ENCODE measurements at regions not wholly inside any gene's neighbourhood (a gene's known extent, or its start where the extent isn't known, plus 50 kb on each side); places are given as distances from the start of the nearest gene placed in this dataset.

DNA sequence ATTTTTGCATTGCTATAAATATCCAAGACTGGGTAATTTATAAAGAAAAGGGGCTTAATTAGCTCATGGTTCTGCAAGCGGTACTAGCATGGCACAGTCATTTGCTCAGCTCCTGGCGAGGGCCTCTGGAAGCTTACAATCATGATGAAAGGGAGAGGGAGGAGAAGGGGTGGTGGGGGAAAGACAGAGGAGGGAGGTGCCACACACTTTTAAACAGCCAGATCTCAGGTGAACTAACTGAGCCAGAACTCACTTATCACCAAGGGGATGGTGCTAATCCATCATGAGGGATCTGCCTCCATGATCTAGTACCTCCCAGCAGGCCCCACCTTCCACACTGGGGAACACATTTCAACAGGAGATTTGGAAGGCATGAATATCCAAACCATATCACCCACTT, 476.3 kb downstream of the PCNX1 start:
- H3K4me3 ChIP-seq = no peak overlapping the region
- DNase-seq (no peak), ATAC-seq (ENCODE audit: insufficient read depth, low FRiP score) (no peak)
- H3K27ac ChIP-seq (ENCODE audit: low read depth in 1 of 2, low read length in 1 of 2) = no peak overlapping the region
- H3K27me3 ChIP-seq (ENCODE audit: control insufficient read depth in 3 of 3, insufficient read depth in 3 of 3, low read length in 2 of 3) = no peaks in the 10 kb centered on the region
- no peaks in the 10 kb centered on the region for H3K9me3 ChIP-seq (ENCODE audit: control insufficient read depth in 4 of 4, insufficient read depth in 3 of 4, low read length in 3 of 4)
- H3K4me1 ChIP-seq (ENCODE audit: control insufficient read depth in 5 of 5, insufficient read depth in 5 of 5, low read length in 5 of 5) = peaks cover 0 to 9% (median 2%) of the 10 kb centered on the region in 5 donors
- WGBS, 2 donors = 94 to 97% methylated on average over 2 of the region's 2 CpGs
- no peaks in the 10 kb centered on the region for H3K36me3 ChIP-seq (ENCODE audit: control insufficient read depth in 4 of 4, insufficient read depth in 4 of 4, low read length in 4 of 4)
- TF ChIP-seq, protein P1, sequence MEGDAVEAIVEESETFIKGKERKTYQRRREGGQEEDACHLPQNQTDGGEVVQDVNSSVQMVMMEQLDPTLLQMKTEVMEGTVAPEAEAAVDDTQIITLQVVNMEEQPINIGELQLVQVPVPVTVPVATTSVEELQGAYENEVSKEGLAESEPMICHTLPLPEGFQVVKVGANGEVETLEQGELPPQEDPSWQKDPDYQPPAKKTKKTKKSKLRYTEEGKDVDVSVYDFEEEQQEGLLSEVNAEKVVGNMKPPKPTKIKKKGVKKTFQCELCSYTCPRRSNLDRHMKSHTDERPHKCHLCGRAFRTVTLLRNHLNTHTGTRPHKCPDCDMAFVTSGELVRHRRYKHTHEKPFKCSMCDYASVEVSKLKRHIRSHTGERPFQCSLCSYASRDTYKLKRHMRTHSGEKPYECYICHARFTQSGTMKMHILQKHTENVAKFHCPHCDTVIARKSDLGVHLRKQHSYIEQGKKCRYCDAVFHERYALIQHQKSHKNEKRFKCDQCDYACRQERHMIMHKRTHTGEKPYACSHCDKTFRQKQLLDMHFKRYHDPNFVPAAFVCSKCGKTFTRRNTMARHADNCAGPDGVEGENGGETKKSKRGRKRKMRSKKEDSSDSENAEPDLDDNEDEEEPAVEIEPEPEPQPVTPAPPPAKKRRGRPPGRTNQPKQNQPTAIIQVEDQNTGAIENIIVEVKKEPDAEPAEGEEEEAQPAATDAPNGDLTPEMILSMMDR (IDR thresholded peaks at IDR 0.05; ENCODE audit: control extremely low read depth, extremely low read depth) = no peak
- no peak overlapping the region for H3K9ac ChIP-seq (ENCODE audit: insufficient read depth in 1 of 2, low read length in 2 of 2)

DNA sequence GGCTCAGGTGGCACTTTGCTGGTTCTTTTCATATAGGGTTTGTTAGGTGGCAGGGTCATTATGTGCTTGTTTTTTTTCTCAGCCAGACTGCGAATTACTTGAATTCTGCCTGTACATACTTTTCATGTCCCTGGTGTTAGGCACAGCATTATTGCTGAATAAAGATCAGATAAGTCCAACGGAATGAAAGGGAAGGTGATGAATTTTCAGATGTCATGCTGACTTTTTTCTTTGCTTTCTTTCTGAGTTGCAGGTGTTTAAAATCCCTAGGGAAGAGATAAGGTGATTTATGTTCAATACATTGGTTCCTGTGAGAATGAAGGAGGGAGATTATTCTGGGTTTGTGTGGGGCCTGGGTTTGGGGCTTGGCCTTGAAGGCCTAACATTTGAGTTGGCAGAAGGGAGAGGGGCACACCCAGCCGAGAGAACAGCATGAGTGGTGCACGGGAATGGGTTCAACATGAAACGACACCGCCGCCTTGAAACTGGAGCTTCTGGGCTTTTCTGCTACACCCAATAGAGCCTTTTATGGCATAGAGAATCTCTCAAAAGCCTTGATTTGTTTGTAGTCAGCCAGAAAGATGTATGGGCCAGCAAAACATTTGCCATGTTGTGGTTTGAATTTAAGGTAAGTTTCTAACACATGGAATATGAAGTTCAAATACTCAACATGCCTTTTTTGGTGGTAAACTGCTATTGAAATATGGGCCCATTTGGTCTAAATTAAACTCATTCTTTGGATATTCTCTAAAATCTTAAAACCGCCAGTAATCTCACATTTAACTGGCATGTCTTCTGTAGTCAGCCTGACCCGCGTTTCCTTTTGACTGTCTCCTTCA, 477.0 kb downstream of the PCNX1 start:
- H3K27ac ChIP-seq (ENCODE audit: low read depth in 1 of 2, low read length in 1 of 2) = no peak overlapping the region
- H3K36me3 ChIP-seq (ENCODE audit: control insufficient read depth in 4 of 4, insufficient read depth in 4 of 4, low read length in 4 of 4) = no peaks in the 10 kb centered on the region
- DNase-seq (no peak), ATAC-seq (ENCODE audit: insufficient read depth, low FRiP score) (no peak)
- TF ChIP-seq, protein P1 (IDR thresholded peaks at IDR 0.05; ENCODE audit: control extremely low read depth, extremely low read depth) = no peak
- no peaks in the 10 kb centered on the region for H3K27me3 ChIP-seq (ENCODE audit: control insufficient read depth in 3 of 3, insufficient read depth in 3 of 3, low read length in 2 of 3)
- WGBS, 2 donors = 86 to 89% methylated on average over 10 of the region's 10 CpGs
- no peaks in the 10 kb centered on the region for H3K9me3 ChIP-seq (ENCODE audit: control insufficient read depth in 4 of 4, insufficient read depth in 3 of 4, low read length in 3 of 4)
- H3K9ac ChIP-seq (ENCODE audit: insufficient read depth in 1 of 2, low read length in 2 of 2) = no peak overlapping the region
- H3K4me3 ChIP-seq = no peak overlapping the region
- H3K4me1 ChIP-seq (ENCODE audit: control insufficient read depth in 5 of 5, insufficient read depth in 5 of 5, low read length in 5 of 5) = peaks cover 0 to 9% (median 2%) of the 10 kb centered on the region in 5 donors

DNA sequence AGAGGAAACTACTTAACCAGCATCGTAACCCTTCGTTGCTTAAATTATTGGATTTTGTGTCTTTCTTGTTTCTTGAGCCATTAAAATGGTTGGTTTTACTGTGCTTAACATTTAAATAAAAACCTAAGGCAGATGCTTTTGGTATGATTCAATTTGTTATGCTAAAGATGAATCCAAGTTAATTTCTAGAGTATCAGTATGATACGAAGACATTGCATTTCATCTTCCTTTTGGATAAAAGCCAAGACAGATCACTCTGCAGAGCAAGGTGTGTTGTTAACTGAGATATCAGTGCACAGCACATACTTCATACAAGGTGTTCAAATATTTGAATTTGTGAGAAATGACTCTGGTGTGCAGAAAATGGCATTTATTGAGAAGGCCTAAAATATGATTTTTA, 480.5 kb downstream of the PCNX1 start:
- Histone ChIP-seq H3K9ac (ENCODE audit: insufficient read depth in 1 of 2, low read length in 2 of 2) (no peak overlapping the region), H3K36me3 (ENCODE audit: control insufficient read depth in 4 of 4, insufficient read depth in 4 of 4, low read length in 4 of 4) (no peaks in the 10 kb centered on the region), H3K27me3 (ENCODE audit: control insufficient read depth in 3 of 3, insufficient read depth in 3 of 3, low read length in 2 of 3) (no peaks in the 10 kb centered on the region), H3K4me1 (ENCODE audit: control insufficient read depth in 5 of 5, insufficient read depth in 5 of 5, low read length in 5 of 5) (peaks cover 0 to 6% (median 1%) of the 10 kb centered on the region in 5 donors), H3K27ac (ENCODE audit: low read depth in 1 of 2, low read length in 1 of 2) (no peak overlapping the region), H3K9me3 (ENCODE audit: control insufficient read depth in 4 of 4, insufficient read depth in 3 of 4, low read length in 3 of 4) (no peaks in the 10 kb centered on the region), H3K4me3 (no peak overlapping the region)
- WGBS, 2 donors = 92 to 95% methylated on average over 3 of the region's 3 CpGs
- no peak for DNase-seq
- TF ChIP-seq, protein P1 (IDR thresholded peaks at IDR 0.05; ENCODE audit: control extremely low read depth, extremely low read depth) = no peak
- no peak for ATAC-seq (ENCODE audit: insufficient read depth, low FRiP score)

Measured in lung (tissue), 11 donors.